HG03432 (cell line): ENCODE measurements at regions not wholly inside any gene's neighbourhood (a gene's known extent, or its start where the extent isn't known, plus 50 kb on each side); places are given as distances from the start of the nearest gene placed in this dataset.

Experiments used
- ATAC-seq: cut with Tn5 transposase; IDR thresholded peaks from one replicate; pipeline ENCODE4 v1.9.1; 2021; ENCODE audit warnings: mild to moderate bottlenecking, moderate library complexity; ENCODE audit not compliant: unreplicated experiment

GRCh38 chr10:78526347-78526746, 492.7 kb downstream of the RPS24 start:
- ATAC-seq, result no peak

DNA sequence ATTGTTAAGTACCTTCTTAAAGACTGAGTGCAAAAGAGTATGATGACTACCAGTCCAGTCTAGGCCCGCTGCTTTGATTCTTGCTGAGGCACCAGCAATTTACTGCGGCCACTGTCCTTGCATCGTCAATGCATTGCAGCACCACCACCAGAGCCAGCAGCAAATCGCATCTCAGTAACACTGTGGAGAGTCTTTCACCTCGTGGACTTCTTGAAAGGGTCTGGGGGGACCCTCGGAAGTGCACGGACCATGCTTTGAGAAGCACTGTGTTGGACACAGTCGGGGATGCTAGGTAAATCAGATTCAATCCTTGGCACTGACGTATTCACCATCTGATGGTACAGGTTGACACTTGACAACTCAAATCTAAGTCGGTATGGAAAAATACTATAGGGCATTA, 493.6 kb downstream of the RPS24 start:
- no peak for ATAC-seq

- no peak for ATAC-seq
These were observed 495.1 kb downstream of the RPS24 start for GRCh38 chr10:78528749-78529204.

DNA sequence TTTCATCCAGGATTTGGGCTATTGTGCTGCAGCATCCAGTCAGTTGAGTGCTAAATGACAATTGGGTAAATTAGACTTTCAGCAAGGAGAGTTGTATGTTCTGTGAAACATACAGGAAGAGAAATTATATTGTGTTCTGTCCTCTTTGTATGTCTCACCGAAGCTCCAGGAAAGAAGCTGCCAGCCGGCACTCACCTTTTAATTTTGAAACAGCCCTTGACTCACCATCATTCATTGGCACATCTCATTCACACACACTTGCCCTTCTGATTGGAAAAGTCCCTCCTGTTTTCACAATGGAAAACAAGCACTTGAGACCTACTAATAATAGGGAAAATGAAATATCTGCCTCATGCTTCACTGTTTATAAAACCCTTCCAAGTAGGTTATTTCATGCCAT, 495.6 kb downstream of the RPS24 start:
- ATAC-seq, result no peak

- ATAC-seq, result no peak
These were observed 497.4 kb downstream of the RPS24 start for GRCh38 chr10:78531088-78531487.

- no peak for ATAC-seq
These were observed 498.9 kb downstream of the RPS24 start for GRCh38 chr10:78532480-78533042.

- no peak for ATAC-seq
These were observed 499.4 kb downstream of the RPS24 start for GRCh38 chr10:78533098-78533497.

- no peak for ATAC-seq
These were observed 500.1 kb downstream of the RPS24 start for GRCh38 chr10:78533776-78534175.

GRCh38 chr10:78535716-78536218, 502.1 kb downstream of the RPS24 start:
- ATAC-seq, result no peak

DNA sequence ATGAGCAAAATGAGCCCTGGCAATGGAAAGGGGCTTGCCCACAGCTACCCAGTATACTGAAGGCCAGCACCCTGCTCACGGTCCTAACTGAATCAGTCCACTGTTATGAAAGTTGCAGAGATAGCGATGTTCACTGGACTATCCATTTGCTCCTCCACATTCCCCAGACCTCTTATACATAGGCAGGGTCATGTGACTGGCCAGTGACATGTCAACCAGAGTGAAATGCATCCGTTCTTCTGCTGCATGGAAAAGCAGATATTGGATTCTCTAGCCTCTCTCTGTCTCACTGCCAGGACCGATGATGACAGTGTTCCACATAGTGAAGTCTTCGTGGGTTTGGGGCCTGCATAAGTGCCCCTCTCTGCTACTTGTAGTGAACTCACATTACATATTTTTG, 503.4 kb downstream of the RPS24 start:
- ATAC-seq, result no peak

GRCh38 chr10:78539247-78539766, 505.6 kb downstream of the RPS24 start:
- no peak for ATAC-seq

DNA sequence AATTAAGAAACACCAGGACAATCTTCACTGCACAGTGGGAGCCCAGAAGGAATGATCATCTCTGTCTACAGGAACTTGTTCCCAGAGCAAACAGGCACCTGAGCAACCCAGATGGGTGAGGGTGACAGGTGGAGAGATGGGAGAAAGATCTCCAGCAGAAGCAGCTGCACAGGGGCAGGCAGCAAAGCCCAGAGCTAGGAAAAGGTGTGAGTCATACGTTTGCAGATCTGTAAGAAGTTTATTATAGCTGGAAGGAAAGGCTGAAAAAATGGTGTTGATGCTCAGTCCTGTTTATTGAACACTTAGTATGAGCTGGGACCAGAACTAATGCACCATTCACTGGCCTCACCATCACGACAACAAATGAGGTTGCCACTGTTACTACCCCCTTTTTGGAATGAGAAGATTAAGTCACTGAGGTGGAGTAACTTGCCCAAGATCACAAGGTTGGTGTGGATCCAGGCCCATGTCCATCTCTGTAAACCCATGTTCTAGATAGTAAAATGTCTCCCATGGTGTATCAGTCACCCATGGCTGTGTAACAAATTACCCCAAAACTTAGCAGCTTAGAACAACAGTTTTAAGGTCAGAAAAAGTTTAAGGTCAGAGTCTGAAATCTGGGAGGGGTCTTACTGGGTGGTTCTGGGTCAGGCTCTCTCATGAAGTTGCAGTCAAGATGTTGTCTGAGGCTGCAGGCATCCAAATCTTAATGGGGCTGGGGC, 506.9 kb downstream of the RPS24 start:
- no peak for ATAC-seq

DNA sequence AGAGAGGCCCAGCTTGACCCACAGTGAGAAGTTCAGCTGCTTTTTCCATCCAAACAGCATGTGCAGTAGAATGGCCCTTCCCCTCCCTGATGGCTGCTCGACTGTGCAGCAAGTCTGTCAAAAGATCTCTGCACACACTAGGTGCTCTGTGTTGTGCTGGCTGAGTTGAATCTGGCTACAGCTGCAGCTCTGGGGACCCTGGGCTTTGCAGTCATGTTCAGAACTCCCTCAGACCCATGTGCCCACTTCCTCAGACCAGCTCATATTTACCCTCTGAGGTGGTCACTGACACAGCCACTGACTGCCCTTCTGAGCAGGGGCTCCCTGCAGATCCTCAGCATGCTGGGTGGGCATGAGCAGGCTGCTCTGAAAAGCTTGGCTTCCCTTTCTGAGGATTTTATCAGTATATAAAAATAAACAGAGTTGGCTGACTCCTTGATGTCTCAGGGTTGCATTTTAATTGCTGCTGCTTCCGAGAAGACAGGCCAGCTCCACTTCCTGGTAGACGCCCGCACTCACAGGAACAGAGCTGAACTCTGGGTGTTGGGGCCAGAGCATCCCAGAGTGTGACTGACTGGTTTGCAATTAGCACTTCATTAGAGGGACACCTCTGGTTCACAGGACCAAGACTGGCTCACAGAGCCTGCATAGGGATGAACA, 507.9 kb downstream of the RPS24 start:
- no peak for ATAC-seq

DNA sequence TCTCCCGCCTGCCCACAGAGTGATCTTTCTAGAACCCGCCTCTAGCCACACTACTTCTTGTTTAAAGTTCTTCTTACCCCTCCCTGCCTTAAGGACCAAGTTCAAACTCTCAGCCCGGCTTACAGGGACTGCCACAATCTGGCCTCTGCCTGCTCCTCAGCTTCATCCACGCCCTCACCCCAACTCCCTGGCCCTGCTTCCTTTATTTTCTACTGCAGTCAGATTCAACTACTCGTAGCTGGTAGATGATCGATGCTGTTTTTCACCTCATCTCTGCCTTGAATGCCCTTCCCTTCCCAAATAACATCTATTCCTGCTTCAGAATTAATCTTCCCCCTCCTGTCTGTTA, 508.5 kb downstream of the RPS24 start:
- ATAC-seq, result no peak

GRCh38 chr10:78542521-78542920, 508.9 kb downstream of the RPS24 start:
- ATAC-seq, result no peak

GRCh38 chr10:78543031-78543748, 509.5 kb downstream of the RPS24 start:
- no peak for ATAC-seq

DNA sequence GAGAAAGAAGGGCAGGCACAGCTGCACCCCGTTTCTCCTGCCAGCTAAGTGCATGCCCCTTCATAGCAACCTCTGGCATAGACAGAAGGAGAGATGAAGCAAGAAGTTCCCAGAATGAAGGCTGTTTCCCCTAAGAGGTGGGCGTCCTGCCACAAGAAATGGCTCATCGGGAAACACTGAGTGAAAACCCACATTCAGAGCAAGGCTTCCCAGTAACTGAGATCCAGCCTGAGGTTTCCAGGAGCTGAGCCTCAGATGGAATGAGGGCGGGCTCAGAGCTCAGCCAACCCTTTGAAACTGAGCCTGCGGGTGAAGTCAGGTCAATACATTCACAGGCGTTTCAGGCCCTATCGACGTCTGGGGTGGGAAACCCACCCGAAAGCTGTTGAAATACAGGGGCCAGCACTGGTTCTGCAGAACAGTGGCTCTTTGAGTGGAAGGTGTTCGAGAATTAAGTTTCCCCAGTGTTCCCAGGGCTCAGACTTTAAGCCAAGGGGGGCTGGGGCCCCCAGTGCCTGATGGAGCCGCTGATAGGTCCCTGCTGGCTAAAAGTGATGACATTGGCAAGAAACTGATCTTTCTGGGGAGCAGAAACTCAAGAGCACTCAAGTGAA, 510.2 kb downstream of the RPS24 start:
- ATAC-seq, result no peak

GRCh38 chr10:78544423-78545090, 510.9 kb downstream of the RPS24 start:
- no peak for ATAC-seq

- no peak for ATAC-seq
These were observed 512.1 kb downstream of the RPS24 start for GRCh38 chr10:78545756-78546155.

DNA sequence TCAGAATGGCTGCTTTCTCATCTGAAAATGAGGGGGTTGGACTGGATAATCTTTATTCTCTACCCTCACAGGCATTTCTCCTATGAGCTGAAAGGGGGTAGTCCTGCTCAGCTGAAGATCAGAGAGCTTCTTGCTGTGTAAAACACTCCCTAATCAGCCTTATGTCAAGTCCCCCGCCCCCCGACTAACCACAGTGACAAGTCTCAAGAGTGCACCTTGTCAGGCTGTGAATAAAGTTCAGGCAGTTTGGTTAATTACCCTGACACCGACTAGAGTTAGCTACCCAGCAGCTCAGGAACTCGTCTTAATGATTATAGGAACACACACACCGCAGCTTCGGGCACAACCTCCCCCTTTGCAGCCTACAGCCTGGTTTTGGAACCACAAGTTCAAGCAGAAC, 513.7 kb downstream of the RPS24 start:
- no peak for ATAC-seq
